GM18868 (cell line): ENCODE measurements at regions not wholly inside any gene's neighbourhood (a gene's known extent, or its start where the extent isn't known, plus 50 kb on each side); places are given as distances from the start of the nearest gene placed in this dataset.
"Not testable (repeated sequence)": the region's sequence is repeated elsewhere in the genome, so short reads cannot be mapped to it uniquely, and the experiment has no call there.

Experiments
- ATAC-seq: cut with Tn5 transposase; IDR thresholded peaks from one replicate; pipeline ENCODE4 v1.9.1; 2021; ENCODE audit warnings: mild to moderate bottlenecking, moderate library complexity; ENCODE audit not compliant: unreplicated experiment

DNA sequence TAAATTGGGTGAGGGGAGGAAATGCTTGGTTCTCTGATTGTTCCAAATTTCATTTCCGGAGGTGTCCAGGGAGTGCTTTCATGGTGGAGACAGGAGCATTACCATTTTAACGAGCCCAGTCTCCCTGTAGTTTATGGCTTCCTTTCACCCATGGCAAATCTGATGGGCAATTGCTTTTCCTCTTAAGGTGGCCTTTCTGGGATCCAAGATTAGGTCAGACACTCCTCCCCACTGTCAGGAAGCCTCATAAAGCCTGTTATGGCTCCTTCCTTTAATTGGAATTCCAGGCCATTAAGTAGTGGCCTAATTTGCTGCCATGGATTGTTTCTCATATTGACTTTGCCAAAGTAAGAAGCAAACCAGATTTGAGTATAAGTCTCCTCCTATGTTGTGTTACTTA, 157.8 kb downstream of the PDCD6IP start:
- ATAC-seq, result no peak

DNA sequence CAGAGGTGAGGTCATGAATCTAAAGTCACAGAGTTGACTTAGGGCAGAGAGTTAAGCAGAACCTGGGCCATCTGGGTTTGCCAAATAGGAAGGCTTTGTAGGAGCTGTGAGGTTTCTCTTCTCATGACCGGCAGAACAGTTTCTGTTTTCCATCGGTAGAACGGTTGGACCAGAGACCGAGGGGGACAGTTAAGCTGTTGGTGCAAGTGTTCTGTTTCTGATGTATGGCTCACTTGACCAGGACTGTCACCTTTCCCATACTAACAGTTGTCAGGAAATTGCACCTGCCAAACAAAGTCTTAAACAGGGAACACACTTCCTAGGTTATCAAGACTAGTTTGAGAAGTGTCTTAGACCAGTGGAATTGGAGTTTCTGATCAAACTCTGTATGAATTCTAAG, 158.3 kb downstream of the PDCD6IP start:
- no peak for ATAC-seq

DNA sequence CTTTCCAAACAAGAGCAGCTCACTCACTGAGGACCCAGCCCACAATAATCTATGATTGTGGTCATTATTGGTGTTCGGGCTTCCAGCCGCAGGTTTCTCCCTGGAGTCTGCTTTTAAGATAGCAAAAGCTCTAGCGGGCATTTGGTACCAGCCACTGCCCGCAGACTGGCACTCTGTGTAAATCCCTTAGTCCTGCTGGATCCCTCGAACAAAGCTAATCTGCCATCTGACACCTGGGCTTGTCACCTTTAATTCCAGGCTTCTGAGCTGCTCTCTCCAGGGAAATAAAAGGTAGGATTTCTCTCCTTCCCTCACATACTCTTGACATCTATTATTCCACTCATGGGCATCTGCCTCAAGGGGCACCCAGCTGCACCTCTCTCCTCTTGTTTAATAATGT, 158.7 kb downstream of the PDCD6IP start:
- no peak for ATAC-seq

DNA sequence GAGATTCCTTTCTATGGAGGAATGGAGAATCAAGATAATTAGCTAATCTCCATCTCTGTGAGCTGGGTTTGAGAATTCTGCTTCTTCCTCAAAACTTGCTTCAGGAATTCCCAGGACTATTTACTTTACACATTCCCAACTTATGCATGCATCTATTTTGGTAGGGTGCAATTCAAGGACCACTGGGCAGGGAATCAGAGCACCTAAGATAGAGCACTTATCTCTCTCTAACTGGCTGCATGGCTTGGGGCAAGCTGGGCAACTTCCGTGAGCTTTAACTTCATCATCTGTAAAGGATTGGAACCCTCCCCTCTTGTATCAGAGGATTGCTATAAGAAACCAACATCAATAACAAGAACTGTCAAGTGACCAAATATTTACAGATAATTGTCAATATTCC, 160.2 kb downstream of the PDCD6IP start:
- ATAC-seq, result no peak

- ATAC-seq, result no peak
Measured at GRCh38 chr3:33962396-33962795, 164.0 kb downstream of the PDCD6IP start.

GRCh38 chr3:33970180-33970579, 171.8 kb downstream of the PDCD6IP start:
- ATAC-seq, result not testable (repeated sequence)

DNA sequence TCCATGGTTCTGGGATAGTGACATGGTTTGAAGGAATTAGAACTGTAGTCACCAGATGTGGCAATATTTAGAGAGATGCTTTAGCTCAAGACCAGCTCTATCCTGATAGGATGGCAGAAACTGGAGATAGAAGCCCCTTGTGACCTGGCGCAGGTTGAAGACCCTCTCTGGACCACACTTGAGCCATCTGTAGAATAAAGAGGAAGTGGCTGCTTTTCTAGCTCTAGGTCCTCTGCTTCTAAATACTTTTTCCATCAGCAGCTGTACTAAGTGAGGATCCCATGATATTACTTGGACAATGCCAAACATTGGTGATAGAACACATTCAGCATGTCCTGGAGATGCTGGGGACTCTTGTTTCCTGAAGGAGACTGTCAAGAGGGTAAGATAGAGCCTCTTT, 172.6 kb downstream of the PDCD6IP start:
- ATAC-seq, result no peak

DNA sequence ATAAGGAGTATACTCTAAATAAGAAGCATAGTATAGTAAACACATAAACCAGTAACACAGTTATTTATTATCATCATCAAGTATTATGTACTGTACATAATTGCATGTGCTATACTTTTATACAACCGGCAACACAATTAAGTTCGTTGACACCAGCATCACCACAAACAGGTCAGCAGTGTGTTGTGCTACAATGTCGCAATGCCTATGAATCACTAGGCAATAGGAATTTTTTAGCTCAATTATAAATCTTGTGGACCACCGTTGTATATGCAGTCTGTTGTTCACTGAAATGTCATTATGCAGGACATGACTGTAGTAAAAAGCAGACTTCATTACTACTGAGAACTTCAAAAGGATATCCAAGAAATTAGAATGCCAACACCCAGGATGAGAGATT, 177.0 kb downstream of the PDCD6IP start:
- ATAC-seq, result no peak

- no peak for ATAC-seq
Measured at GRCh38 chr3:33977227-33977626, 178.8 kb downstream of the PDCD6IP start.

DNA sequence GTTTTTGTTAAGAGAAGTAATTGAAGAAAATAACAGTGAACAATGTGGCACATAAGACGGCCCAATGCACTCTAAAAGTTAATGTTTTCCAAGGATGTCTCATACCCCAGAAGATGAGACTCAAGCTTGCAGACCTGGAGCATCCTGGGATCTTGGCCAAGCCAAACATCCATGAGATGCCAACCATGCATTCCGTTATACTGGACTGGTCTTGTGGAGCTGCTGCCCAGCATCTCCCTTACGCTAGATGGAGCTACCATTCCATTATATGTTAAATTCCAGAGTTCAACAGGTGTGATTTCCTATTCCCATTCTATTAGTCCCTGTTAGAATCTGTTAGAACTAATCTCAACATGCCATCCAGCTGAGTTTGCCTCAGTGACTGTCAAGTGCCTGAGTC, 181.8 kb downstream of the PDCD6IP start:
- ATAC-seq, result no peak

GRCh38 chr3:33982269-33982798, 183.9 kb downstream of the PDCD6IP start:
- ATAC-seq, result no peak

- ATAC-seq, result not testable (repeated sequence)
Measured at GRCh38 chr3:33982949-33983348, 184.5 kb downstream of the PDCD6IP start.

GRCh38 chr3:33989229-33989628, 190.8 kb downstream of the PDCD6IP start:
- ATAC-seq, result no peak

- no peak for ATAC-seq
Measured at GRCh38 chr3:33991673-33992072, 193.2 kb downstream of the PDCD6IP start.

DNA sequence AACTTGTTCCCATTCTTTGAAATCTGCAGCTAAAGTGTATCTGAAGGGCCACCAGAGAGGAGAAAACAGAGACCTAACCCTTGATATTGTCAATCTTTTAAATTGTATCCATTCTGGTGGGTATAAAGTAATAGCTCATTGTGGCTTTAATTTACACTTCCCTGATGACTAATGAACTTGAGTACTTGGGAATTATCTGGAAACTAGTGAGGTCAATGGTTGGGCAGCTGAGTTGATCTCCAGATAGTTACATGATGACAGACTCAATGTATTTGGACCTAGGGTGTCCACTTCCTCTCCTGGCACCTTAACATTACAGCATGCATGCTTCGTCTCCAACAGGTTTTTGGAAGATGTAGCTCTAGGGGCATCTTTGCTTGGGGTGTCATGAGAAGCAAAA, 195.2 kb downstream of the PDCD6IP start:
- ATAC-seq, result no peak

DNA sequence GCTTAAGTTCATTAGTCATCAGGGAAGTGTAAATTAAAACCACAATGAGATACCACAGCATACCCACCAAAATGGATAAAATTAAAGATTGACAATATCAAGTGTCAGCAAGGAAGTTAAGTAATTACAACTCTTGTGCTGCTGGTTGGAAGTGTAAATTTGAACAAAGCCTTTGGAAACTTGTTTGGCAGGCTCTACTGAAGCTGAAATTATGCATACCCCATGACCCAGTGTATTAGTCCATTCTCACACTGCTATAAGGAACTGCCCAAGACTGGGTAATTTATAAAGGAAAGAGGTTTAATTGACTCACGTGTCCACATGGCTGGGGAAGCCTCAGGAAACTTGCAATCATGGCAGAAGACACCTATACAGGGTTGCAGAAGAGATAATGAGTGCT, 196.1 kb downstream of the PDCD6IP start:
- no peak for ATAC-seq

- ATAC-seq, result no peak
Measured at GRCh38 chr3:34000301-34000700, 201.9 kb downstream of the PDCD6IP start.

DNA sequence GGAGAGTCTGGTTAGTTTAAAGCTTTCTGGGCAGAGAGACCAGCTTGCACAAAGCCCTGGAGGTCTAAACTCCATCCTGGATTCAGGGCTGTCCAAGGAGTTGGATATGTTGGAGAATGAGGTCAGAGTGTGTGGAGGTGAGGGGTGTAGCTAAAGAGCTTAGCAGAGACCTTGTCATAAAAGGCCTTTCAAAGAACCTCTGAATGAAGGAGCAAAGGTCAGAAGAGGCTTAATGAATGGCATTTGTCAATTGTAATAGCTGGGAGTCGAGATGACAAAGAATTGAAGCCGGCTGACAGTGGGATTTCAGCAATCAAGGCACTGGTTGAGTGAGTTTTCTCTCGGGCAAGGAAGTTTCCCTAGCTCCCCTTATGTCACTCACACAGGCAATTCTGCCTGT, 202.6 kb downstream of the PDCD6IP start:
- ATAC-seq, result no peak

DNA sequence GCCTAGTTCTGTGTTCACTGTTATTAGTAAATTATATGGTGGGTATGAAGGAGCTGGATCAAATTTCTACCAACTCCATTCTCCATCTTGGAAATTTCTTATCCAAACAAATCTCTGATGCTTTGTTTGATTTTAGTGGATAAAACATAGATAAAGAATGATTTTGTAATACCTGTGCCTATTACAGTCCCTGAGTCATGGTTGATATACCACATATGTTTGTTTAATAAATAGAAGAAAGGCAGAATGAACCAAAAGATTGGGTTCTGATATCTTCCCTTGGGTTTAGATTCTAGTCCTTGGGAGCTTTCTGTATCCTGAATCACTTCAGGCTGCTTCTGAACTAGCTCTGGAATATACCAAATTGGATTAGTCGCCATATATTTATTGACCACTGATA, 203.6 kb downstream of the PDCD6IP start:
- ATAC-seq, result no peak

DNA sequence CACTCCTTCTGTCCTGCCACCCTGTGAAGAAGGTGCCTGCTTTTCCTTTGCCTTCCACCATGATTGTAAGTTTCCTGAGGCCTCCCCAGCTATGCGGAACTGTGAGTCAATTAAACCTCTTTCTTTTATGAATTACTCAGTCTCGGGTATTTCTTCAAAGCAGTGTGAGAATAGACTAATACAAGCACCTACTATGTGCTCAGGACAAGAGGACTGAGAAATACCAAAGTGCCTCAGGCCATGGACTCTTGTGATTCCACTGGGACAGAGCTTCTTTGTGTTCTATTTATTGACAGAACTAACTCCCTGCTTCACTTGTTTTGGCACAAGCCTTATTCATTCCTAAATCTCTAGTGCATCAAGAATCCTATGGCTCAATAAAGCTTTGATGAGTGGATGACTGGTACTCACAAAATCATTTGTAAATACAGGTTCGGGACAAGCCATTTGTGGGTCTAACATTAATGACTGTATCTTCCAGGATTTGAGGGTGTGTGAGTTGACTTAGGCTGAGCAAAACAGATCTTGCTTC, 204.2 kb downstream of the PDCD6IP start:
- ATAC-seq, result no peak

DNA sequence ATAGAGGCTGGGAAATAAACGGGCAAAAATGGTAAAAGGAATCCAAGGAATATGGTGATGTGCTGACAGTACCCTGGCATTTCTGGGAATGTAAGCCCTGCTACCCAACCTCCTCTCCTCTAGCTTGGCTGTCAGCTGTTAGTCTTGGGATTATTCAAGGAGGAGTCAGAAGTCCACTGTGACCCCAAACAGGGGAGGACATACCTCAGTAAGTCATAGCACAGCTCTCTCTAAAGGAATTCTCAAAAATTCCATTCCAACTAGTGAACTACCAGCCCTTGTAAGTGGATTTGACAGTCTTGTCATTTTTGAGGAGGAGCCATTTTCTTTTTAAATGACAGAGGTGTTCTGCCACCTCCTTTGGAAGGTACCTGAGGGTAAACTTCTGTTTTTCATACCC, 207.5 kb downstream of the PDCD6IP start:
- no peak for ATAC-seq

DNA sequence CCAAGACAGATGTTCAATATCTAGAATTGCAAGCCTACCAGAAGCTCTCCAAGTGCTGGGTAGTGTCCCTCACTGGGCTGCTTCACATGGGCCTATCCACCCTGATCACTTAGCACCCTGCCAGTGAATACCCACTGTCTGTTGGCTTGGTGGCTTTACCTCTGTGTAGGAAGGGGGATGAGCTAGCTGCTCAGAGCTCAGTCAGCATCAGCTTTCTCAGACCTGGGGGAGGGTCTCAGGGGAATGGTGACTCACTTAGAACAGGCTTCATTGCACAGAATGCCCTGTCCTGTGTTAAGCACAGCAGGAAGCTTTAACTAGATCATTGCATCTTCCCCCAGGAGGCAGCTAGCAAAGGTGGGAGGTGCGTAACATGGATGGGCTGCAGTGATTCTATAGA, 209.8 kb downstream of the PDCD6IP start:
- ATAC-seq, result peak; percentile 57
